PC-3 (cell line): ENCODE measurements at regions not wholly inside any gene's neighbourhood (a gene's known extent, or its start where the extent isn't known, plus 50 kb on each side); places are given as distances from the start of the nearest gene placed in this dataset.

ENCODE experiments used
- EZH2 ChIP-seq: fragments of 300-600 bp; sonication (generic); IDR thresholded peaks from one replicate; pipeline ENCODE4 v1.6.1; 2017; ENCODE audit warnings: antibody characterized with exemption, mild to moderate bottlenecking, low read length; ENCODE audit not compliant: unreplicated experiment
- TF ChIP-seq, protein P1 (sequence below): fragments of 300-600 bp; sonication (generic); conservative IDR thresholded peaks from 2 replicates; pipeline ENCODE4 v1.5.1; 2017; ENCODE audit warnings: antibody characterized with exemption, low read depth, mild to moderate bottlenecking, low read length

DNA sequence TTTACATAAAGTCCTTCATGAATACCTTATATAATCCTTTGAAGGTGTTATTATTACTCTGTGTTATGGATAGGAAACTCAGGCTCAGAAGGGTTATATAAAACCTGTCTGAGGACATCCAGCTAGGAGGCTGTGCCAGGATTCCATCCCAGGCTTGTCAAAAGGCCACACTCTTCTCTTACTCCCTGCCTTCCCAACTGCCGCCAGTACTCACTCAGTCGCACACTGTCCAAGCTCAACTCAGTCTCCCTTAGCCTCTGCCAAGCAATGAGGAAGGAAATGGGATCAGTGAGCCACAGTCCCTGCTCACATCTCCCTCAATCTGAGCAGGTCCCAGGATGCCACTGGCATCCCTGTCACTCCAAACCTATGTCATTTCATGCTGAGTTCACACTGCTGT lies 94.4 kb downstream of the NAV1 start:
- TF ChIP-seq EZH2: no peak
- TF ChIP-seq, protein P1, sequence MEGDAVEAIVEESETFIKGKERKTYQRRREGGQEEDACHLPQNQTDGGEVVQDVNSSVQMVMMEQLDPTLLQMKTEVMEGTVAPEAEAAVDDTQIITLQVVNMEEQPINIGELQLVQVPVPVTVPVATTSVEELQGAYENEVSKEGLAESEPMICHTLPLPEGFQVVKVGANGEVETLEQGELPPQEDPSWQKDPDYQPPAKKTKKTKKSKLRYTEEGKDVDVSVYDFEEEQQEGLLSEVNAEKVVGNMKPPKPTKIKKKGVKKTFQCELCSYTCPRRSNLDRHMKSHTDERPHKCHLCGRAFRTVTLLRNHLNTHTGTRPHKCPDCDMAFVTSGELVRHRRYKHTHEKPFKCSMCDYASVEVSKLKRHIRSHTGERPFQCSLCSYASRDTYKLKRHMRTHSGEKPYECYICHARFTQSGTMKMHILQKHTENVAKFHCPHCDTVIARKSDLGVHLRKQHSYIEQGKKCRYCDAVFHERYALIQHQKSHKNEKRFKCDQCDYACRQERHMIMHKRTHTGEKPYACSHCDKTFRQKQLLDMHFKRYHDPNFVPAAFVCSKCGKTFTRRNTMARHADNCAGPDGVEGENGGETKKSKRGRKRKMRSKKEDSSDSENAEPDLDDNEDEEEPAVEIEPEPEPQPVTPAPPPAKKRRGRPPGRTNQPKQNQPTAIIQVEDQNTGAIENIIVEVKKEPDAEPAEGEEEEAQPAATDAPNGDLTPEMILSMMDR: no peak
